B cell (primary cell): ENCODE measurements at regions not wholly inside any gene's neighbourhood (a gene's known extent, or its start where the extent isn't known, plus 50 kb on each side); places are given as distances from the start of the nearest gene placed in this dataset.

Experiments used
- ATAC-seq: fragments of 200-7000 bp; cut with Tn5 transposase; one replicate; pipeline ENCODE4 v1.10.0; 2021; ENCODE audit warnings: low read depth, mild to moderate bottlenecking, moderate number of reproducible peaks, moderate library complexity
- CTCF ChIA-PET: fragments of 350-600 bp; sonication (Branson Sonifier 250); formaldehyde crosslinking; loops from one replicate; lab custom pipeline; 2021; ENCODE audit warnings: antibody characterized with exemption, inconsistent platforms; lab: Charles Lee
- POLR2A ChIA-PET: fragments of 350-600 bp; sonication (Branson Sonifier 250); formaldehyde crosslinking; loops from one replicate; lab custom pipeline; 2021; ENCODE audit warnings: antibody characterized with exemption; lab: Charles Lee
- DNase-seq: peaks from one replicate; pipeline ENCODE4 v3.0.0; 2013
- H2AFZ ChIP-seq: 2 replicates; pipeline ENCODE4 v1.6.1; 2012; ENCODE audit warnings: mild to moderate bottlenecking, low read depth, low read length; ENCODE audit not compliant: insufficient read depth, poor library complexity, severe bottlenecking
- H3K27ac ChIP-seq, 2 donors: 1 replicate in 1 of 2; 2 replicates in 1 of 2; pipeline ENCODE4 v1.5.1; 2012 to 2013; ENCODE audit warnings: low read length in 2 of 2, mild to moderate bottlenecking in 2 of 2, moderate library complexity in 1 of 2
- H3K27me3 ChIP-seq, 4 experiments: fragments of 200-600 bp in 1 of 4; sonication (generic) in 1 of 4; replicated peaks in 1 of 4; 1 replicate in 2 of 4; 2 replicates in 2 of 4; pipeline versions ENCODE4 v1.6.1 to v1.7.0; 2013 to 2016; ENCODE audit warnings: low read length in 3 of 4, mild to moderate bottlenecking in 2 of 4, mixed read lengths in 1 of 4, moderate library complexity in 1 of 4; ENCODE audit not compliant: insufficient read depth in 4 of 4, control insufficient read depth in 3 of 4; ENCODE audit errors: control extremely low read depth in 1 of 4
- H3K36me3 ChIP-seq, 2 experiments: replicated peaks in 1 of 2; 1 replicate in 1 of 2; 2 replicates in 1 of 2; pipeline versions ENCODE4 v1.6.1 to v1.7.1; 2013; ENCODE audit warnings: low read length in 1 of 2; ENCODE audit not compliant: insufficient read depth in 2 of 2, control insufficient read depth in 1 of 2; ENCODE audit errors: control extremely low read depth in 1 of 2, extremely low read depth in 1 of 2
- H3K4me1 ChIP-seq, 2 donors: fragments of 200-600 bp in 1 of 2; sonication (generic) in 1 of 2; 1 replicate in 1 of 2; 2 replicates in 1 of 2; pipeline versions ENCODE4 v1.5.1 to v1.6.1; 2013 to 2017; ENCODE audit warnings: low read length in 2 of 2; ENCODE audit not compliant: control insufficient read depth in 2 of 2, insufficient read depth in 2 of 2
- H3K4me2 ChIP-seq: replicated peaks from 2 replicates; pipeline ENCODE3; 2012; ENCODE audit warnings: mild to moderate bottlenecking, low read depth, low read length; ENCODE audit not compliant: poor library complexity, severe bottlenecking
- H3K4me3 ChIP-seq, 5 experiments: fragments of 200-600 bp in 1 of 5; sonication (generic) in 1 of 5; 1 replicate in 3 of 5; 2 replicates in 2 of 5; pipeline versions ENCODE4 v1.5.1 to v1.7.0; 2011 to 2016; ENCODE audit warnings: low read length in 4 of 5, mild to moderate bottlenecking in 4 of 5, low read depth in 2 of 5, control low read depth in 1 of 5, moderate library complexity in 1 of 5; ENCODE audit not compliant: insufficient read depth in 1 of 5; ENCODE audit errors: control extremely low read depth in 1 of 5, extremely low read depth in 1 of 5
- H3K79me2 ChIP-seq: fragments of 200-600 bp; sonication (generic); one replicate; pipeline ENCODE4 v1.6.0; 2016; ENCODE audit warnings: low read length; ENCODE audit not compliant: control insufficient read depth, insufficient read depth
- H3K9ac ChIP-seq: fragments of 200-600 bp; sonication (generic); 2 replicates; pipeline ENCODE4 v1.6.1; 2017; ENCODE audit warnings: mild to moderate bottlenecking, low read length, moderate library complexity
- H3K9me3 ChIP-seq, 3 donors: one replicate each; pipeline versions ENCODE4 v1.6.1 to v1.7.1; 2013; ENCODE audit warnings: low read length in 2 of 3; ENCODE audit not compliant: control insufficient read depth in 2 of 3, insufficient read depth in 1 of 3; ENCODE audit errors: control extremely low read depth in 1 of 3
- H4K20me1 ChIP-seq: 2 replicates; pipeline ENCODE4 v1.6.0; 2012; ENCODE audit warnings: mild to moderate bottlenecking, low read length; ENCODE audit not compliant: insufficient read depth, control insufficient read depth, poor library complexity, severe bottlenecking
- H3K27ac Mint-ChIP-seq: one replicate; pipeline ENCODE4 v1.8.0; 2021; ENCODE audit warnings: mixed read lengths
- H3K27me3 Mint-ChIP-seq: one replicate; pipeline ENCODE4 v1.8.0; 2021; ENCODE audit warnings: mixed read lengths
- H3K4me1 Mint-ChIP-seq: one replicate; pipeline ENCODE4 v1.8.0; 2021; ENCODE audit warnings: mixed read lengths
- H3K4me3 Mint-ChIP-seq: one replicate; pipeline ENCODE4 v1.8.0; 2021; ENCODE audit warnings: mixed read lengths
- H3K9me3 Mint-ChIP-seq: one replicate; pipeline ENCODE4 v1.8.0; 2022; ENCODE audit warnings: mixed read lengths; ENCODE audit not compliant: insufficient read depth
- EZH2 ChIP-seq: IDR thresholded peaks from 2 replicates; pipeline ENCODE4 v1.6.1; 2012; ENCODE audit warnings: borderline replicate concordance, low read depth, mild to moderate bottlenecking, moderate library complexity, low read length; ENCODE audit not compliant: insufficient read depth, poor library complexity, severe bottlenecking
- WGBS: methylation state at CpG from one replicate; pipeline ENCODE4 v1.1.5; 2013; ENCODE audit warnings: missing lambda C conversion rate; ENCODE audit not compliant: insufficient coverage; 5-methylcytosine and 5-hydroxymethylcytosine counted together
- intact Hi-C: fragments of 100-400 bp; cut with micrococcal nuclease; formaldehyde crosslinking; loops from one replicate; pipeline ENCODE4 v1.10.0; 2022
- TF ChIP-seq, protein P1 (sequence below): fragments of 200-600 bp; IDR thresholded peaks from one replicate; pipeline ENCODE4 v1.8.0; 2022; ENCODE audit warnings: antibody characterized with exemption, mild to moderate bottlenecking

DNA sequence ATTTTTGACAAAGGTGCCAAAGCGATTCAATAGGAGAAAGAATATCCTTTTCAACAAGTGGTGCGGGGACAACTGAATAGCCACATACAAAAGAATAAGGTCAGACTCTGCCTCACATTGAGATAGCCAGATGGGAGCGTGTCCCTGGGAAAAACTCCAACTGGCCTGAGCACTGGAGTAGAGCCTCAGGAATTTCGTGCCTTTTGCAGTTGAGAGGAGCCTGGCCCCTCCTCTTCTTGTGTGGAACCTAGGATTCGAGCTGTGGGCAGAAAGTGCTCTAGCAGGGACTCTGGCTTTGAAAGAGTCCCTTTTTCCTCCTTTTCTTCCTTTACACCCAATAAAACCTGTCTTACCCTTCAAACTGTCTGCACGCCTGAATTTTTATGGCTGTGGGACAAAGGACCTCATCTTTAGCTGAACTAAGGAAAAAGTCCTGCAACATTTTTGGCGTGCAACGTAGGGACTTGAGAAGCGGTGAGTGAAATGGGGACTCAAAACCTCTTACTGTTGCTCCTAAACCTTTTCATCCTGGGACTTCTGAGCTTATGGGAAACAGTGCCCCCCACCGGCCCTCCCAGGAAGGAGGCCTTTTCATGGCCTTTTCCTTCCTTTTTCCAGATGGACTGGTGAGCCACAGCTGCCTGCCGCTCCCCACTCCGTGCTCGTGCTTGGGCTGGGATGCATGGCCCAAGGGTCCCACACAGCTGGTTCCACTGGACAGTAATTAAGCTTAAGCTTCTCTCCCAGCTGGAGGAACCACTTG is 68.6 kb downstream of the BMP15 start:
- no peaks in the 10 kb centered on the region for H3K4me1 Mint-ChIP-seq
- TF ChIP-seq, protein P1, sequence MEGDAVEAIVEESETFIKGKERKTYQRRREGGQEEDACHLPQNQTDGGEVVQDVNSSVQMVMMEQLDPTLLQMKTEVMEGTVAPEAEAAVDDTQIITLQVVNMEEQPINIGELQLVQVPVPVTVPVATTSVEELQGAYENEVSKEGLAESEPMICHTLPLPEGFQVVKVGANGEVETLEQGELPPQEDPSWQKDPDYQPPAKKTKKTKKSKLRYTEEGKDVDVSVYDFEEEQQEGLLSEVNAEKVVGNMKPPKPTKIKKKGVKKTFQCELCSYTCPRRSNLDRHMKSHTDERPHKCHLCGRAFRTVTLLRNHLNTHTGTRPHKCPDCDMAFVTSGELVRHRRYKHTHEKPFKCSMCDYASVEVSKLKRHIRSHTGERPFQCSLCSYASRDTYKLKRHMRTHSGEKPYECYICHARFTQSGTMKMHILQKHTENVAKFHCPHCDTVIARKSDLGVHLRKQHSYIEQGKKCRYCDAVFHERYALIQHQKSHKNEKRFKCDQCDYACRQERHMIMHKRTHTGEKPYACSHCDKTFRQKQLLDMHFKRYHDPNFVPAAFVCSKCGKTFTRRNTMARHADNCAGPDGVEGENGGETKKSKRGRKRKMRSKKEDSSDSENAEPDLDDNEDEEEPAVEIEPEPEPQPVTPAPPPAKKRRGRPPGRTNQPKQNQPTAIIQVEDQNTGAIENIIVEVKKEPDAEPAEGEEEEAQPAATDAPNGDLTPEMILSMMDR = no peak
- TF ChIP-seq EZH2 = no peak

DNA sequence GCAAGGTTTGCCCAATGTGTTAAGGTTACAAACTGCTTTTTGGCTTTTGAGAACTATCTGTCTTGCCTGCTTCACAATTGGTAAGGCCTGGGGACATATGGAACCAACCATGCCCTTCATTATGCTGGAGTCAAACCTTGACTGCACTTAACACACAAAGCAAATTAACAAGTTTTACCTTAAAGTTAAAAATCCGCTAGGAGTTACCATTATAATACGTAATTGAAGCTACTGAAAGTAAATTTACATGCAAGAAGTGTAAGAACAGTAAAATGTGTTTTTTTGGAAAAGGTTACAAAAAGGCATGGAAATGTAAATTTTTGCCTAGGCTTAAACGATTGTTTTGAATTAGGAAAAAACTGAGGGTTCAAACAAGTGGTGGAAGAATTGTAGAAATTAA is 69.7 kb downstream of the BMP15 start:
- no peaks in the 10 kb centered on the region for H3K4me1 Mint-ChIP-seq
- no peaks in the 10 kb centered on the region for H3K27me3 Mint-ChIP-seq
- H3K4me3 Mint-ChIP-seq = no peak overlapping the region
- Histone ChIP-seq H3K4me2 (no peak overlapping the region), H2AFZ (no peak overlapping the region), H3K27ac (no peak overlapping the region), H3K4me1 (no peaks in the 10 kb centered on the region), H3K9me3 (no peaks in the 10 kb centered on the region), H3K27me3 (no peaks in the 10 kb centered on the region), H3K79me2 (no peaks in the 10 kb centered on the region), H3K36me3 (no peaks in the 10 kb centered on the region), H3K9ac (no peak overlapping the region), H4K20me1 (no peaks in the 10 kb centered on the region), H3K4me3 (no peak overlapping the region)
- ChIA-PET POLR2A (no interaction called here), CTCF (no interaction called here)
- no peaks in the 10 kb centered on the region for H3K9me3 Mint-ChIP-seq
- H3K27ac Mint-ChIP-seq = no peak overlapping the region
- intact Hi-C loops = no loop called here
- DNase-seq = no peak
- ATAC-seq = no peak
- TF ChIP-seq, protein P1 = no peak
- no peak for TF ChIP-seq EZH2
- WGBS = no CpG with 5 or more reads among the region's 3 CpGs

More for the DNA sequence above, 68.6 kb downstream of the BMP15 start:
- no peaks in the 10 kb centered on the region for H3K27me3 ChIP-seq
- H3K9me3 Mint-ChIP-seq = no peaks in the 10 kb centered on the region
- DNase-seq (no peak), ATAC-seq (no peak)
- no peaks in the 10 kb centered on the region for H3K36me3 ChIP-seq
- no peaks in the 10 kb centered on the region for H3K79me2 ChIP-seq
- no peak overlapping the region for H3K27ac Mint-ChIP-seq
- H3K4me3 ChIP-seq = no peak overlapping the region
- ChIA-PET POLR2A (no interaction called here), CTCF (no interaction called here)
- H2AFZ ChIP-seq = no peak overlapping the region
- no peak overlapping the region for H3K9ac ChIP-seq
- no peaks in the 10 kb centered on the region for H3K27me3 Mint-ChIP-seq
- no peak overlapping the region for H3K4me2 ChIP-seq
- H3K27ac ChIP-seq = no peak overlapping the region
- H3K4me3 Mint-ChIP-seq = no peak overlapping the region
- H3K4me1 ChIP-seq = no peaks in the 10 kb centered on the region
- no peaks in the 10 kb centered on the region for H3K9me3 ChIP-seq
- WGBS = 77% methylated on average over 5 of the region's 13 CpGs
- intact Hi-C loops = no loop called here
- no peaks in the 10 kb centered on the region for H4K20me1 ChIP-seq
